NB4 (cell line): ENCODE measurements at regions not wholly inside any gene's neighbourhood (a gene's known extent, or its start where the extent isn't known, plus 50 kb on each side); places are given as distances from the start of the nearest gene placed in this dataset.

Source experiments
- CTCF ChIP-seq: IDR thresholded peaks from one replicate; pipeline ENCODE4 v1.5.1; 2012; ENCODE audit warnings: low read depth, low read length
- POLR2A ChIP-seq: IDR thresholded peaks from 2 replicates; pipeline ENCODE4 v1.6.1; 2011; ENCODE audit warnings: mild to moderate bottlenecking; ENCODE audit not compliant: insufficient read length; ENCODE audit errors: extremely low read depth

- TF ChIP-seq CTCF (no peak), POLR2A (no peak)
Measured at GRCh38 chr18:72986103-72986502, 118.3 kb upstream of the NETO1 start.
